C4-2B (cell line): ENCODE measurements at regions not wholly inside any gene's neighbourhood (a gene's known extent, or its start where the extent isn't known, plus 50 kb on each side); places are given as distances from the start of the nearest gene placed in this dataset.

Experiments used
- ZFX ChIP-seq: fragments of 450-650 bp; IDR thresholded peaks from 2 replicates; pipeline ENCODE4 v1.6.1; 2017
- TF ChIP-seq, protein P1 (sequence below): fragments of 450-650 bp; conservative IDR thresholded peaks from 2 replicates; pipeline ENCODE4 v1.5.1; 2017; ENCODE audit warnings: mild to moderate bottlenecking

- TF ChIP-seq, protein P1, sequence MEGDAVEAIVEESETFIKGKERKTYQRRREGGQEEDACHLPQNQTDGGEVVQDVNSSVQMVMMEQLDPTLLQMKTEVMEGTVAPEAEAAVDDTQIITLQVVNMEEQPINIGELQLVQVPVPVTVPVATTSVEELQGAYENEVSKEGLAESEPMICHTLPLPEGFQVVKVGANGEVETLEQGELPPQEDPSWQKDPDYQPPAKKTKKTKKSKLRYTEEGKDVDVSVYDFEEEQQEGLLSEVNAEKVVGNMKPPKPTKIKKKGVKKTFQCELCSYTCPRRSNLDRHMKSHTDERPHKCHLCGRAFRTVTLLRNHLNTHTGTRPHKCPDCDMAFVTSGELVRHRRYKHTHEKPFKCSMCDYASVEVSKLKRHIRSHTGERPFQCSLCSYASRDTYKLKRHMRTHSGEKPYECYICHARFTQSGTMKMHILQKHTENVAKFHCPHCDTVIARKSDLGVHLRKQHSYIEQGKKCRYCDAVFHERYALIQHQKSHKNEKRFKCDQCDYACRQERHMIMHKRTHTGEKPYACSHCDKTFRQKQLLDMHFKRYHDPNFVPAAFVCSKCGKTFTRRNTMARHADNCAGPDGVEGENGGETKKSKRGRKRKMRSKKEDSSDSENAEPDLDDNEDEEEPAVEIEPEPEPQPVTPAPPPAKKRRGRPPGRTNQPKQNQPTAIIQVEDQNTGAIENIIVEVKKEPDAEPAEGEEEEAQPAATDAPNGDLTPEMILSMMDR, result no peak
- no peak for TF ChIP-seq ZFX
Measured at GRCh38 chr21:22762463-22762862, 1764.3 kb downstream of the NCAM2 start.
